ENCODE measurements at regions not wholly inside any gene's neighbourhood (a gene's known extent, or its start where the extent isn't known, plus 50 kb on each side); places are given as distances from the start of the nearest gene placed in this dataset.
"Not testable (repeated sequence)": the region's sequence is repeated elsewhere in the genome, so short reads cannot be mapped to it uniquely, and the experiment has no call there.

DNA sequence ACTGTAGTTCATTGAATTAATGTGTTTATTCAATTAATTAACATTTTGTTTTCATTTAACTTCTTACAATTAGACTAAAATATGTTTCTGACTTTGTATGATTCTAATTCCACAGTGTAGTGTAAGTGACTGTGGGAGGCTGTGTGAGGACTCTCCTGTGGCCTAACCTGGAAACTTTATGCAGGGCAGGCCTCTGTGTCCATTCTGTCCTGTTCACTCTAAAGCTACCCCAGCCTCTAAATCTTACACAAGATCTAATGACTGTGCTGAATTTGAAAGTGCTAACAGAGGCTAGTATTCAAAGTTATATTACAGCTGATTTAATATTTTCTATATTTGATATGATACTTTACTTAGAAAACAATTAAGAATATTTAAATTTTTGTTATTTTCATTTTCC lies 270.5 kb upstream of the CDH19 start:
- no peak overlapping the region for H3K4me3 ChIP-seq (ENCODE audit: low read length)
- TF ChIP-seq ZNF274 (IDR thresholded peaks at IDR 0.05; ENCODE audit: low read depth, low read length): no peak

GRCh38 chr18:66873899-66874298 lies 270.0 kb upstream of the CDH19 start:
- no peak for TF ChIP-seq ZNF274 (IDR thresholded peaks at IDR 0.05; ENCODE audit: low read depth, low read length)
- no peak overlapping the region for H3K4me3 ChIP-seq (ENCODE audit: low read length)

DNA sequence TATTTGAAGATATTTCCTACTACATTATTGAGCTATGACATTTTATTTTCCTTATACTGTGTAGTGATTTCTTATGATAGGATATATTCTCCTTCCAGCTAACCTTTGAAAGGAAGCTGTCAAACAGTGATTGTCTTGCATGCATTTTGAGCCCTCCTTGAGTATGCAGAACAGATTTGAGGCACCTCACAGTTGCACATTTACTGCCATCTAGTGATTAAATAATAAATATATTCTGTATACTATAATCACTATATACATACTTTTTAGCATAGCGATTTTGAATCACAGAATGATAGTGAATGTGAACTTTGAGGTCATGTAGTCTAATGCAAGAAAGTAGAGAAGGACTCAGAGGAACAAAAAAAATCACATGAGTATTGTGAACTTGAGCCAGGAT lies 268.4 kb upstream of the CDH19 start:
- no peak for TF ChIP-seq ZNF274 (IDR thresholded peaks at IDR 0.05; ENCODE audit: low read depth, low read length)
- H3K4me3 ChIP-seq (ENCODE audit: low read length): no peak overlapping the region

DNA sequence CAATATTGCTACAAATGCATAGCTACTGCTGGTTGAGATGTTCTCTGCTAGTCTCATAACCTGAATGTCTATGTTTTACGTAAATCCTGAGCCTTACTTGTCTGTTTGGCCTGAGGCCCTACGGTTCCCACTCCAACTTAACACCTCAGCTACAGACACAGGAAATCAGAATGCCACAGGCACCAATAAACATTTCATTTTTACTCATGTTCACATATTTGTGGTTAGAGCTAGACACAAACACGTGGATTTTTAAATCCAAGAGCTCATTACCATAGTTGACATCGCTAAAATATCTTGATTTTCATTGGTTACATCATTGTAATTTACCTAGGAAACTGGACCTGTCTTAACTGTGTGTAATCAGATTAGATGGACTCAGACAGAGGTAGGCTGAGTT lies 263.8 kb upstream of the CDH19 start:
- no peak overlapping the region for H3K4me3 ChIP-seq (ENCODE audit: low read length)
- TF ChIP-seq ZNF274 (IDR thresholded peaks at IDR 0.05; ENCODE audit: low read depth, low read length): no peak

DNA sequence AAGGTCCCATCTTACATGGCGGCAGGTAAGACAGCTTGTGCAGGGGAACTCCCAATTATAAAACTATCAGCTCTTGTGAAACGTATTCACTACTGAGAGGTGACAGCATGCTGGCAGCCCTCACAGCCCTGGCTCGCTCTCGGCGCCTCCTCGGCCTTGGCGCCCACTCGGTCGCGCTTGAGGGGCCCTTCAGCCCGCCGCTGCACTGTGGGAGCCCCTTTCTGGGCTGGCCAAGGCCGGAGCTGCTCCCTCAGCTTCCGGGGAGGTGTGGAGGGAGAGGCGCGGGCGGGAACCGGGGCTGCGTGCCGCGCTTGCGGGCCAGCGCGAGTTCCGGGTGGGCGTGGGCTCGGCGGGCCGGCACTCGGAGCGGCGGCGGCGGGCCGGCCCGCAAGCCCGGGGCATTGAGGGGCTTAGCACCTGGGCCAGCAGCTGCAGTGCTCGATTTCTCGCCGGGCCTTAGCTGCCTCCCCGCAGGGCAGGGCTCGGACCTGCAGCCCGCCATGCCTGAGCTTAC lies 262.6 kb upstream of the CDH19 start:
- H3K4me3 ChIP-seq (ENCODE audit: low read length): not testable (repeated sequence)

DNA sequence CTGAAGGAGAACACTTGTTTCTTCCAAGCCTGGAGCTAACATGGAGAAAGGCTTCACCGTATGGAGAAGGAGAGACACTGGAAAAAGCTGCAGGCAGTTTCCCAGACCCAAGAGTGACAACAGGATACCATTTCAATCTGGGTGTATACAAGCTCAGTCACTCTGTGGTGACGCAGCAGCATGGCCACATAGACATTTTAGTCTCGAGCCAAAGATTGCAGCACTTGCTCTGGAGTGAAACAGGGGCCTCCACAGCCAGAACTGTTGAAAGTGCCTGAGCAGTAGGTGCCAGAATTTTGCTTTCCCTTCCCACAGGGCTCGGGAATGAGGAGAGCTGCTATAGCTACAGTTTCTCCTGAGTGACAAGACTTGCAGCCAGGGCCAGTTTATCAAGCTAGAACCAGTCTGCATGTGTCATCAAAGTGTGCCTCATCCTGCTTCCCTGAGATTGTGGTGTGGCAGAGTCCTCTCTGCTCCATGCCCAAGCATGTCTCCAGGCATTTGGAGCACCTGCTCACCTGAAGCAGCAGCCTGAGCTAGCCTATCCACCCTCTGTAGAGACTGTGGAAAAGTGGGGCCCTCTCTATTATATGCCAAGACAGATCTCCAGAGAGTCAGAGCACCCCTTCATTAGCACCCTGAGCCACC lies 234.6 kb upstream of the CDH19 start:
- TF ChIP-seq ZNF274 (IDR thresholded peaks at IDR 0.05; ENCODE audit: low read depth, low read length): no peak
- no peak overlapping the region for H3K4me3 ChIP-seq (ENCODE audit: low read length)

- H3K4me3 ChIP-seq (ENCODE audit: low read length): no peak overlapping the region
- TF ChIP-seq ZNF274 (IDR thresholded peaks at IDR 0.05; ENCODE audit: low read depth, low read length): no peak
Observed at GRCh38 chr18:66833646-66834045, 229.8 kb upstream of the CDH19 start.

GRCh38 chr18:66826211-66826610 lies 222.3 kb upstream of the CDH19 start:
- TF ChIP-seq ZNF274 (IDR thresholded peaks at IDR 0.05; ENCODE audit: low read depth, low read length): no peak
- H3K4me3 ChIP-seq (ENCODE audit: low read length): no peak overlapping the region

DNA sequence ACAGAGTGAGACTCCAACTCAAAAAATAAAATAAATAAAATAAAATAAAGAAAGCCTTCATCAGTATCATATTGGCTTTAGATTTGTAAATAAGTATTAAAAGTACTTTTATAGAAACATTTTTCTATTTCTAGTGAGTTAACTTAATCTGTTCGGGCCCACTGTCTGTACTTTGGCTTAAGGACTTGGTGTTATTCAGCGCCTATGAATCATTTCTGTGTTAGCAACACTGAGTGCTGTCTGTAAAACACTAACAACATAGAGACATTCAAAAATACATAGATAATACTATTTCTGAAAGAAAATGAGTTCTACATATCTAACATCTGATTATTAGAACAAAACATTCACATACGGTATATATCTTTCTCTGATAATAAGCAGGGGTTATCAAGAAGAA lies 221.5 kb upstream of the CDH19 start:
- TF ChIP-seq ZNF274 (IDR thresholded peaks at IDR 0.05; ENCODE audit: low read depth, low read length): no peak
- H3K4me3 ChIP-seq (ENCODE audit: low read length): no peak overlapping the region

GRCh38 chr18:66819235-66819634 lies 215.3 kb upstream of the CDH19 start:
- TF ChIP-seq ZNF274 (IDR thresholded peaks at IDR 0.05; ENCODE audit: low read depth, low read length): no peak
- H3K4me3 ChIP-seq (ENCODE audit: low read length): no peak overlapping the region

DNA sequence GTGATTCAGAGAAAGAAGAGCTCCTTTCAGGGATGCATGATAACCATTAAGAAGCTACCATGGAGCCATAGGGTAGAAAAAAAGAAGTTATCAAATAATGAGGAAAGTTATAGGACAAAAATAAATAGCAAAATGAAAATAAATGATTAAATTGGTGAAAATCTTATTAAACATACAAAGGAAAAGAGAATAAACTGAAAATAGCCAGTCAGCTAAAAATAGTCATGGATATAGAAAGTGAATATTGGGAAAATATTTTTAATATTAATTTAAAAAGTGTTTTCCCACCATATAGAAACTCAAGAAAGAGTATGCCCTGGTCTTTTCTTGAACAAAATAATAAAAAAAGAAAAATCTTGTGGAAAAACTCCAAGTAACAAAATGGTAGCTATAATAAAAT lies 209.2 kb upstream of the CDH19 start:
- no peak overlapping the region for H3K4me3 ChIP-seq (ENCODE audit: low read length)
- TF ChIP-seq ZNF274 (IDR thresholded peaks at IDR 0.05; ENCODE audit: low read depth, low read length): no peak

DNA sequence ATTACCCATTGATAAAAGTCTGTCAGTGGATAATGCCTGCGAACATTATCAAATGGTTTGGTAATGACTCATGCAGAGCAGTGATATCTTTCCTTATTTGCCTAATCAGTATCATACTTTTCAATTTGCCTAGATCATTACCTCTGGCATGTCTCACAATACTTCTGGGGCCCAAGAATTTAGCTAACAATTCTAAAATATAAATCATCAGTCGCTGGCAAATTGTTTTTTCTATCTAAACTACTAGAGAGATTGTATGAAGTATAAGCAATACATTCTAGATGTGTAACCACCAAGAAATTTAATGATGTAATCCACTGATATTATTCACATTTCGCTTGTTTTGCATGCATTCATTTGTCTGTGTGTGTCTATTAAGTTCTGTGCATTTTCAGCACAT lies 191.2 kb upstream of the CDH19 start:
- no peak for TF ChIP-seq ZNF274 (IDR thresholded peaks at IDR 0.05; ENCODE audit: low read depth, low read length)
- no peak overlapping the region for H3K4me3 ChIP-seq (ENCODE audit: low read length)

DNA sequence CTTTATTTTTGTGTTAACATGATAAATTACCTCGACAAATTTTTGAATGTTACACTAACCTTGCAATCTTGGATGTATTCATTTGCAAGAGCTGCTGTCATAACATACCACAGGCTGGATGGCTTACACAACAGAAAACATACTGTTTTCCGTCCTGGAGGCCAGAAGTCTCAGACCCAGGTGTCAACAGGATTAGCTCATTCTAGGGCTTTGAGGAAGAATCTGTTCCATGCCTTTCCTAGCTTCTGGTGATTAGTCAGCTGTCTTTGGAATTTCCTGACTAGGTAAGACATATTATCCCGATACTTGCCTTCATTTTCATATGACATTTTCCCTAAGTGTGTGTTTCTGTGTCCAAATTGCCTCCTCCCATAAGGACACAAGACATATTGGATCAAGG lies 188.6 kb upstream of the CDH19 start:
- no peak overlapping the region for H3K4me3 ChIP-seq (ENCODE audit: low read length)
- TF ChIP-seq ZNF274 (IDR thresholded peaks at IDR 0.05; ENCODE audit: low read depth, low read length): no peak

- H3K4me3 ChIP-seq (ENCODE audit: low read length): no peak overlapping the region
- no peak for TF ChIP-seq ZNF274 (IDR thresholded peaks at IDR 0.05; ENCODE audit: low read depth, low read length)
Observed at GRCh38 chr18:66780609-66781008, 176.7 kb upstream of the CDH19 start.

DNA sequence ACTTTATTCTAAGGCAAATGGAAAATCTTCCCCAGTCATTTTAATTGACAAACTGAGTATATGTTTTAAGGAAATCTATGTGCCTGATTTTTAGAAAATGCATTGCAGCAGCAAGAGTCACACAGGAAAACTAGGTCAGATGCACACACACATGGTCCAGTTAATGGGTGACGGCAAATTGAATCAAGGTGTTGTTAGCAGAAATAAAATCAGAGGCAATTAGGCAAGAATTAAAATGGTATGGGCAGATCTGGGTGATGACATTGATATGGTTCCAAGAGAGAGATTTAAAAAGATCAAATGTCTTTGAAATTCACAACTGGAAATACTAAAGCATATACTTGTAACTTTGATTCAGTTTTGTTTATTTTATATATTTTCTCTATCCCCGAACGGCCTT lies 174.2 kb upstream of the CDH19 start:
- no peak overlapping the region for H3K4me3 ChIP-seq (ENCODE audit: low read length)
- TF ChIP-seq ZNF274 (IDR thresholded peaks at IDR 0.05; ENCODE audit: low read depth, low read length): no peak

GRCh38 chr18:66769375-66769774 lies 165.5 kb upstream of the CDH19 start:
- no peak for TF ChIP-seq ZNF274 (IDR thresholded peaks at IDR 0.05; ENCODE audit: low read depth, low read length)
- no peak overlapping the region for H3K4me3 ChIP-seq (ENCODE audit: low read length)
